ENCODE measurements at regions not wholly inside any gene's neighbourhood (a gene's known extent, or its start where the extent isn't known, plus 50 kb on each side); places are given as distances from the start of the nearest gene placed in this dataset.

- Mint-ChIP-seq H3K4me3 (no peak overlapping the region), H3K27ac (ENCODE audit: unreplicated experiment) (no peak overlapping the region), H3K4me1 (no peaks in the 10 kb centered on the region), H3K9me3 (peaks cover 3% of the 10 kb centered on the region), H3K27me3 (ENCODE audit: low read depth) (no peaks in the 10 kb centered on the region), H3K36me3 (ENCODE audit: low read depth) (no peaks in the 10 kb centered on the region)
- TF ChIP-seq, protein P1, sequence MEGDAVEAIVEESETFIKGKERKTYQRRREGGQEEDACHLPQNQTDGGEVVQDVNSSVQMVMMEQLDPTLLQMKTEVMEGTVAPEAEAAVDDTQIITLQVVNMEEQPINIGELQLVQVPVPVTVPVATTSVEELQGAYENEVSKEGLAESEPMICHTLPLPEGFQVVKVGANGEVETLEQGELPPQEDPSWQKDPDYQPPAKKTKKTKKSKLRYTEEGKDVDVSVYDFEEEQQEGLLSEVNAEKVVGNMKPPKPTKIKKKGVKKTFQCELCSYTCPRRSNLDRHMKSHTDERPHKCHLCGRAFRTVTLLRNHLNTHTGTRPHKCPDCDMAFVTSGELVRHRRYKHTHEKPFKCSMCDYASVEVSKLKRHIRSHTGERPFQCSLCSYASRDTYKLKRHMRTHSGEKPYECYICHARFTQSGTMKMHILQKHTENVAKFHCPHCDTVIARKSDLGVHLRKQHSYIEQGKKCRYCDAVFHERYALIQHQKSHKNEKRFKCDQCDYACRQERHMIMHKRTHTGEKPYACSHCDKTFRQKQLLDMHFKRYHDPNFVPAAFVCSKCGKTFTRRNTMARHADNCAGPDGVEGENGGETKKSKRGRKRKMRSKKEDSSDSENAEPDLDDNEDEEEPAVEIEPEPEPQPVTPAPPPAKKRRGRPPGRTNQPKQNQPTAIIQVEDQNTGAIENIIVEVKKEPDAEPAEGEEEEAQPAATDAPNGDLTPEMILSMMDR (conservative IDR thresholded peaks at IDR 0.05) = no peak
- DNase-seq (ENCODE audit: low read depth, low spot score) = no peak
These were observed 936.4 kb downstream of the FAT4 start for GRCh38 chr4:126251169-126251568.

GRCh38 chr4:126262665-126263064, 947.9 kb downstream of the FAT4 start:
- no peak for DNase-seq (ENCODE audit: low read depth, low spot score)
- Mint-ChIP-seq H3K27ac (ENCODE audit: unreplicated experiment) (no peak overlapping the region), H3K27me3 (ENCODE audit: low read depth) (no peaks in the 10 kb centered on the region), H3K36me3 (ENCODE audit: low read depth) (no peaks in the 10 kb centered on the region), H3K9me3 (peaks cover 5% of the 10 kb centered on the region), H3K4me3 (no peak overlapping the region), H3K4me1 (no peaks in the 10 kb centered on the region)
- TF ChIP-seq, protein P1 (conservative IDR thresholded peaks at IDR 0.05) = no peak

GRCh38 chr4:126264839-126265238, 950.1 kb downstream of the FAT4 start:
- H3K4me1 Mint-ChIP-seq = no peaks in the 10 kb centered on the region
- TF ChIP-seq, protein P1 (conservative IDR thresholded peaks at IDR 0.05) = no peak

GRCh38 chr4:126265888-126266287, 951.1 kb downstream of the FAT4 start:
- Mint-ChIP-seq H3K4me3 (no peak overlapping the region), H3K9me3 (peaks cover 3% of the 10 kb centered on the region), H3K27ac (ENCODE audit: unreplicated experiment) (no peak overlapping the region), H3K36me3 (ENCODE audit: low read depth) (peaks cover 2% of the 10 kb centered on the region), H3K4me1 (no peaks in the 10 kb centered on the region), H3K27me3 (ENCODE audit: low read depth) (no peaks in the 10 kb centered on the region)
- TF ChIP-seq, protein P1 (conservative IDR thresholded peaks at IDR 0.05) = no peak
- DNase-seq (ENCODE audit: low read depth, low spot score) = no peak

More at GRCh38 chr4:126264839-126265238, 950.1 kb downstream of the FAT4 start:
- Mint-ChIP-seq H3K27me3 (ENCODE audit: low read depth) (no peaks in the 10 kb centered on the region), H3K36me3 (ENCODE audit: low read depth) (no peaks in the 10 kb centered on the region), H3K4me3 (no peak overlapping the region), H3K9me3 (no peaks in the 10 kb centered on the region), H3K27ac (ENCODE audit: unreplicated experiment) (no peak overlapping the region)
- no peak for DNase-seq (ENCODE audit: low read depth, low spot score)

GRCh38 chr4:126267689-126268088, 952.9 kb downstream of the FAT4 start:
- Mint-ChIP-seq H3K36me3 (ENCODE audit: low read depth) (peaks cover 2% of the 10 kb centered on the region), H3K9me3 (peaks cover 3% of the 10 kb centered on the region), H3K4me1 (no peaks in the 10 kb centered on the region), H3K27ac (ENCODE audit: unreplicated experiment) (no peak overlapping the region), H3K4me3 (no peak overlapping the region), H3K27me3 (ENCODE audit: low read depth) (no peaks in the 10 kb centered on the region)
- no peak for DNase-seq (ENCODE audit: low read depth, low spot score)
- TF ChIP-seq, protein P1 (conservative IDR thresholded peaks at IDR 0.05) = no peak

DNA sequence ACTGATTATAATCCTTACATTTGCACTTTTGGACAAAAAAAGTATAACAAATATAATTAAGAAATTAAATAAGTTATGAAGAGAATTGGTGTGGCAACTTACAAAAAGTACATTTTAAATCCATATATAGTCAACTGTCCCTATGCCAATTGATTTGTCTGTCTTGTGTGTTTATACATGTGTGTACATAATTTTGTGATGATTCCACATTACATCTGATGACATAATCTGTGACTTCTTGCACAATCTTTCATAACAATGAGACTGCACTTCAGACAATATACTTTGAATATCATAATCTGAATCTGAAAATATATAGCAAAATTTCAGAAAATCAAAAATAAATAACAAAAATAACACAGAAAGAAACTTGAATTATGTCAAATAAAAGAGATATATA, 953.4 kb downstream of the FAT4 start:
- Mint-ChIP-seq H3K27ac (ENCODE audit: unreplicated experiment) (no peak overlapping the region), H3K9me3 (peaks cover 3% of the 10 kb centered on the region), H3K27me3 (ENCODE audit: low read depth) (no peaks in the 10 kb centered on the region), H3K4me1 (no peaks in the 10 kb centered on the region), H3K4me3 (no peak overlapping the region), H3K36me3 (ENCODE audit: low read depth) (peaks cover 2% of the 10 kb centered on the region)
- no peak for DNase-seq (ENCODE audit: low read depth, low spot score)
- TF ChIP-seq, protein P1 (conservative IDR thresholded peaks at IDR 0.05) = no peak

All from neural crest cell (in vitro differentiated cells).